Suppressor macrophage treated with lipopolysaccharide for 4 hours (primary cell): ENCODE measurements at regions not wholly inside any gene's neighbourhood (a gene's known extent, or its start where the extent isn't known, plus 50 kb on each side); places are given as distances from the start of the nearest gene placed in this dataset.
A peak's percentile ranks its signal among the peaks of the same experiment; 100 is the strongest.

Experiments used
- DNase-seq: peaks from one replicate; pipeline ENCODE4 v3.0.0-alpha.2; 2020

- no peak for DNase-seq
These were observed 1111.6 kb upstream of the SORCS1 start for GRCh38 chr10:108275895-108276685.

GRCh38 chr10:108260383-108260906 lies 1095.9 kb upstream of the SORCS1 start:
- DNase-seq: no peak

GRCh38 chr10:108254089-108254488 lies 1089.6 kb upstream of the SORCS1 start:
- no peak for DNase-seq

DNA sequence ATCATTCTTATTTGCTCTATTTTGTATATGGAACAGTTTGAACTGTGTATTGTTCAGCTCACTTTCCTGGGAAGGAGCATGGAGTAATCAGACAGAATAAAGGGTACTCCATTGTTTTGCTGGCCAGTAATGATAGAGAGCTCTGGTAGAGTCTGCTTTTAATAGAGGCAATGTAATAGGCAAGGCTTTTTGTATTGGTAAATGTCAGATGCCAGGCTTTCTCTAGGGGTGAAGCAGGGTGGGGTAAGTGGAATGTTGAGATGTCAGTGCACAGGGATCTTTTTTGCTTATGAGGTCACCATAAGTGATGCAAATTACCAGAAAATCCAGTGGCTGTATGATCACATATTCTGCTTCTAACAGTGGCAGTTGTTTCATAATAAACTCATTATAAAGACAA lies 1088.3 kb upstream of the SORCS1 start:
- DNase-seq: no peak

DNA sequence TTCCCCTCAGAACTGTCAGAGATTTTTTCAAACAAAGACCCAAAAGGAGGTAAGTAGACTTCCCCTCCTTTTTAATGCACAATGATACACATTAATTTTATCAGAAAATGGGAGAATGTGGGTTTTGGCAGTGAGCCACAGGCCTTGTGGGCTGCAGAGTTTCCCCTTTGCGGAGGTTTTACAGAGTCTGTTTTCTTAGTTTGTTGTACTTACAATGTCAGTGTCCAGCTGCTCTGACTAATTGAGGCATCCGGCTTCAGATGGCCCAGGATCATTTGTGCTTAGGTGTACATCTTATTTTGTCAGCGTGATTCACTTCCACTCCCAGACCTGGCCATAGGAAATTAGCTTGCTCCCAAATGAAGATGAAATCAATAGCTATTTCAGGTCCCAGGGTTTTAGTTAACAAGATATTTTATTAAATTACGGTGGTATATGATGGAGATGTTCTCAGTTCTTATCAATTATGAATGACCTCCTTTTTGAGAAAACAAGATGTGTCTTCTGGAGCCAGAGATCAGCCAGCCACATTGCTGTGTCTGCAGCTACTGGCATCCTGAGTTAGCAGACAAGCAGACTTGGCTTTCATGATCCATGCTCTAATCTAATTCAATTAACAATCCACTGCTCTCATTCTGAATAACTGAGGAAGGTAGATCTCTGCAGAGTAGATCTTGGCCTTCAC lies 1086.6 kb upstream of the SORCS1 start:
- no peak for DNase-seq

DNA sequence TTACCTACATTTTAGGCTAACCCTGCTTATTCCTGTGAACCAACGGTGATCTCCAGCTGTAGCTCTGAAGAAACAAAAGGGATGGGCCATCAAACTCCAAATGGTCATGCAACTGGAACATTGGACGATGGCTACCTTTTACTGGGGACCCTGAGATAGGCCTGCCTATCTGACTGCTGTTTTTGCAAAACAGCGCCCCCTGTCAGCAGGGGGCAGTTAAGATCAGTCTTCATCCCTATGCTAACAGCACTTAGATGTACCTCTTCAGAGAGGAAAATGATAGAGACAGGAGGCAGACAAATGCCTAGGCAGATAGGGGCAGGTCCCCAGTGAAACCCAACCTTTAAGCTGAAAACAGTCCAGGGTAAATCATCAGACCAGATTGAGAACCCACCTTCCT lies 1085.4 kb upstream of the SORCS1 start:
- DNase-seq: no peak

GRCh38 chr10:108244443-108245228 lies 1080.1 kb upstream of the SORCS1 start:
- DNase-seq: no peak

- no peak for DNase-seq
These were observed 1076.7 kb upstream of the SORCS1 start for GRCh38 chr10:108241166-108241565.

DNA sequence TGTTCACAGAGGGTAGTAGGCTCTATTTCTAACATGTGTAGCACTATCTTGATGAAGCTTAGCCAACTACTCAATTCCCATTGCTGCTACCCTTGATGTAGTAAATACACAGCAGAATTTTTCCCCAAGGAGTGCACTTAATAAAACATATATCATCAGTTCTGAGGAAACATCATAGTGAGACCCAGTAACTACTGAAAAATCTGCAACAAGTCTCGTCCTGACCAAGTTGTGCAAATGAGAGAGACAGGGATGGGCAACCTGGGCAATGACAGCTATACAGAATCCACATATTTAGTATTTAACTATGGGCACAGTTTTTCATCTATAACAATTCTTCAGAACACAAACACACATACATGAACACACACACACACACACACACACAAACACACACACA lies 1073.8 kb upstream of the SORCS1 start:
- no peak for DNase-seq

DNA sequence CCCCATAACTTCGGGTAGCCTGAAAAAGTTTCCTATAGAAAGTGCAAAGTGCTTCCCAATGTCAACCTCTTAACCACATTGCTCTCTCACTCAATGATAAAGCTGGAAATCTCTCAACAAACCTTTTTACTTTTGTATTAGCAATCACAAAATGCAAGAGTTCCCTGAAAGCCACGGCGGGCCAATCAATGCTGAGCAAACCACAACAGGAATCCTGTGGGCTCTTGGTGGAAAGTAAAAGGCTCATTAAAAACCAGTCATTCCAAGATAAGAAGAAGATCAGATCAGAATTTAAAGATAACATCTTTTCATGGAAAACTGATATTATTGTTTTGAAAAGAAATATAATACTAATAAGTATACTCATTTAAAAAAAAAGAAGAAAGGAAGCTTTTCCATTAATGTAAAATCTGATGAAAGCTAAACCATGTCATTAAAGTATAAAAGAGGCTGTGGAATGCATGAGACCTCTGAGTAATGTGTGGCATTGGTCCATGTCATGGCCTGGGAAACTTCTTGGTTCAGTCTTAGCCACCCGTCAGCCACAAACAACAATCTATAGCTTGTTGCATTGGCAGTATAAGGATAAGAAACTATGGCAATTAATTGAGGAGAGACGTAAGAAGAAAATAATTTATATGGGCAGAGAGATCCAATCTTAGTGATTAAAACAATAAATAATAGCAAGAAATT lies 1066.1 kb upstream of the SORCS1 start:
- no peak for DNase-seq

DNA sequence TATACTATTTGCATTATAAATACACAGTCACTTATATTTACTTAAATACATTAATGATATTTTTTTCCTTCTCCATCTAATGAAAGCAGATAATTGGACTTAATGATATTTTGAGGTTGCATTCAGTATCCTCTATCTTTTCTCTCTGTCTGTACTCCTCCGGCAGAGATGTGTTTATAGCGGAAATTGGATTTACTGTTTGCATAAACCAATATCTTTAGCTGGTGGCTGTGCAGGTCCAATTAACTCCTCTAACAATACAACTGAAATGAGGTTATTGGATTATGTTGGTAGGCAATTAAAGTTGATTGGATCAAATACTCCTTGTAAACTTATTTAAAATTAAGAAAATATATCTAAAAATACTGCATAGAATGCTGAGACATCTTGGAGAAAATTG lies 1044.2 kb upstream of the SORCS1 start:
- DNase-seq: no peak

- DNase-seq: no peak
These were observed 1043.5 kb upstream of the SORCS1 start for GRCh38 chr10:108208038-108208437.

GRCh38 chr10:108204528-108205305 lies 1040.2 kb upstream of the SORCS1 start:
- DNase-seq: peak; percentile 23

- DNase-seq: no peak
These were observed 1039.5 kb upstream of the SORCS1 start for GRCh38 chr10:108203905-108204527.

DNA sequence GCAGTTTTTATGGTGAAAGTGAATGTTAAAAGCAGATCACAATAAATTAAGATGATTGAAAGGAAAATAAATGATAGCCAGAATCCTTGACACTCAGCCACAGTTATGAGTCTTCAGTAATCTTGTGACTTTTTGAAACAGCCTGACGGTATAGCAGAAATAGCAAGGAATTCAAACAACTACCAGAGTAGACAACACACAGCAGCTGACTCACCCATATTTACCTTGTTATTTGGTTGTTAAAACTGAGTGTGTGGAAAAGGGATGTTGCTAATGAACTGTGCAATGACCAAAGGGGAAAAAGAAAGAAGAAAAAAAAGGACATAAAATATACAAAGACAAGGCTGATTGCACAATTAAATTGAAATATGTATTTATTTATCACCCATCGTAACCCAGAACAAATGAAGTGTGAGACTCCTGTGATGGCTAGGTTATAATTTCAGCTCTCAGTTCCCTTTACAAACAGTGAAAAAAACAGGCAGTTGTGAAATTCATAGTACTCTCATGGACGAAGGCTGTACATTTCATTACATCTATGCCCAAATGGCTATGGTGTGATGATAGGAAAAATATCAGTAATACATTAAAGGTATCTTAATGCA lies 1023.0 kb upstream of the SORCS1 start:
- no peak for DNase-seq

- DNase-seq: no peak
These were observed 1019.6 kb upstream of the SORCS1 start for GRCh38 chr10:108184114-108184513.

- no peak for DNase-seq
These were observed 1016.4 kb upstream of the SORCS1 start for GRCh38 chr10:108180878-108181277.

DNA sequence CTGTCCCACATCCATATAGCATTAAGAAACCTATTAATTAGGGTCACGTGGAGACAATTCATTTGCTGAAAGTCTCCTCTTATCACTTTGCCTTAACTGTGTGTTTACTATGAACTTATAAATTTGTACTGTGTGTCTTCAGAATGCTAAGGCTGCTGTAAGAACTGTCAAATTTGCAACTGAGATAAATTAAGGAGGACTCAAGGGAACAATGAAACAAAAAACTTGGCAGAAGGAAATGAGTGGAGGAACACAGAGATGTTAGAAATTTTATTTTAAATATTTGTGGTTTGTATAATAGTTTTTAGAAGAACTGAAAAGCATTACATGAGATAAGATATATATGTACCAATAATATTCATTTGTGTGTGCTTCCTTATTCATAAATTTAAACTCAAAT lies 1005.3 kb upstream of the SORCS1 start:
- DNase-seq: no peak

DNA sequence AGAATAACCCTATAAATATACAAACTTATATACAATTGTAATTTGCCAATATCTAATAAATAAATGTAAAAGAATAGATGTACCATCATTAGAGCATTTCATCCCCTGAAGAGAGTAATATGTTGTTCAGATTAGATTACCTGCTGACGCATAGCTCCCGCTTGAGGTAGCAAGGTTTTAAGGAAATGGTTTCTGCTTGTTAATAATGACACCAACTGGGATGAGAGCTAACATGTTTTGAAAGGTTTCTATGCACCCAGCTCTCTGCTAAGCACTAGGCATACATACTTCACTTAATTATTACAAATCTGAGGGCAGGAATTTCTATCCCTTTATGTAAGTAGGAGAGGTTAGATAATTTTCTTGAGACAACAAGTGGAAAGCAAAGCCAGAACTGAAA lies 1003.3 kb upstream of the SORCS1 start:
- DNase-seq: no peak

DNA sequence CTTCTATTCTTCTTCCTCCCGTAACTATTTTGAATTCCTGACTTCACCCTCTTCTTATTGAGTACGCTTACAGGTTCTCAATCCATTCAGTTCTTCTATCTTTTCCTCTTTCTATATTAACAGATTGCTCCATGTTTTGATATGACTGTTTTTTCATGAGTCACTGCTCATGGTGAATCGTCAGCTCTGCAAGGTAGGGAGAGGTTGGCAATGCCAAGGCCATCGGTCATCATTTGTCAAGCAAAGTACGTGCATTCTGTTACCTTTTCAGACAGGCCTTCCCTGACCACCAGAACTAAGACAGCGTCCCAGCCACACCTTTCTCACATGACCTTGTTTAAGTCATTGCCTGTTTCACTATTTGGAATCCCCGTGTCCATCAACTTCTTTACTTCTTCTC lies 1001.9 kb upstream of the SORCS1 start:
- DNase-seq: no peak

GRCh38 chr10:108147346-108147745 lies 982.8 kb upstream of the SORCS1 start:
- no peak for DNase-seq
